NT2/D1 (cell line): ENCODE measurements at regions not wholly inside any gene's neighbourhood (a gene's known extent, or its start where the extent isn't known, plus 50 kb on each side); places are given as distances from the start of the nearest gene placed in this dataset.

Experiments used
- SUZ12 ChIP-seq: IDR thresholded peaks from 2 replicates; pipeline ENCODE4 v1.6.1; 2011; ENCODE audit not compliant: insufficient read length, insufficient read depth; ENCODE audit errors: extremely low read depth
- YY1 ChIP-seq: IDR thresholded peaks from 2 replicates; pipeline ENCODE4 v1.6.1; 2011; ENCODE audit not compliant: insufficient read length, insufficient read depth
- ZNF274 ChIP-seq: IDR thresholded peaks from 2 replicates; pipeline ENCODE4 v1.6.1; 2011; ENCODE audit warnings: mild to moderate bottlenecking, low read depth, low read length

DNA sequence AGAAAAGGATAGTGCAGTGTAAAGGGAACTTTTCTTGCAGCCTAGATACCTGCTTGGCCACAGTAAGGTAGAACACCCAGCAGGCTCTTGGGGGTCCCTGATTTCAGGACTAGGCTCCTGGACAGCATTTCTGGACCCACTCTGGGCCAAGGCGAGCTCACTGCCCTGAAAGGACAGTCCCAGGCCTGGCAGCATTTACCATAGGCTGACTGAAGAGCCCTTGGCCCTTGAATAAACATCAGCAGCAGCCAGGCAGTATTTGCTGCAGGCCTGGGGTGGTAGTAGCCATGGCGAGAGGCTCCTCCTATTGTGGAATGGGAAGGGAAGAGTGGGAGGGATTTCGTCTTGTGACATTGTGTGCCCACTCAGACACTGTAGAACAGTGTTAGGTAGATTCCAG is 529.2 kb downstream of the TUSC7 start:
- TF ChIP-seq SUZ12 (no peak), ZNF274 (no peak), YY1 (no peak)
